Heart left ventricle (tissue), 13 donors: ENCODE measurements at regions not wholly inside any gene's neighbourhood (a gene's known extent, or its start where the extent isn't known, plus 50 kb on each side); places are given as distances from the start of the nearest gene placed in this dataset.

Experiments
- CTCF ChIP-seq, 12 donors: fragments of 200-600 bp; sonication (generic) in 4 of 12; IDR thresholded peaks; one replicate each; pipeline versions ENCODE4 v1.5.0 to v1.8.0; 2018 to 2022; ENCODE audit warnings: antibody characterized with exemption in 12 of 12, mild to moderate bottlenecking in 5 of 12
- POLR2A ChIP-seq, 2 donors: fragments of 450-650 bp; IDR thresholded peaks; one replicate each; pipeline ENCODE4 v1.6.1; 2017; ENCODE audit warnings: antibody characterized with exemption in 2 of 2, mild to moderate bottlenecking in 2 of 2, moderate library complexity in 2 of 2
- donor health status: ischemic (EF 13 %, LVEDD 7.1; RV severe dilation, severe dysfunction).
- donor health status: DM: no; HTN: yes; CAD: no.
- donor health status: DM: no; HTN: no; CAD: no.
- donor health status: ischemic (EF 25% LVEDD 6.9; RV normal size, moderate dysfunction).
- donor health status: ischemic (EF 25% LVEDD 5.7; RV mildly dilated, moderate dysfunction).
- donor health status: ischemic (EF 35%, LVEDD 5.7; RV mildly dilated, moderate dysfunction).
- donor health status: nonischemic (EF 11% LVEDD 7.7; RV severe dilation, severe dysfunction).
- donor health status: DM: yes; HTN: yes; CAD: no.
- donor health status: PGD.
- donor health status: ischemic (EF 29% LVEDD 5.4; RV normal size, mild dysfunction).
- donor health status: nonischemic (EF 23%, LVEDD 6.1; RV moderate dilation, normal function).

- TF ChIP-seq CTCF (IDR thresholded peaks at IDR 0.05) = no peak
- TF ChIP-seq POLR2A (IDR thresholded peaks at IDR 0.05) = no peak
Observed at GRCh38 chr2:161555826-161556225, 68.4 kb upstream of the SLC4A10 start.
